ENCODE measurements at regions not wholly inside any gene's neighbourhood (a gene's known extent, or its start where the extent isn't known, plus 50 kb on each side); places are given as distances from the start of the nearest gene placed in this dataset.

- TF ChIP-seq CREM (IDR thresholded peaks at IDR 0.05), result no peak
- TF ChIP-seq CREM (CRISPR knock-in tag; IDR thresholded peaks at IDR 0.05), result no peak
- TF ChIP-seq ZBTB26 (CRISPR knock-in tag; IDR thresholded peaks at IDR 0.05; ENCODE audit: borderline replicate concordance), result no peak
- no peak for TF ChIP-seq EZH2 (conservative IDR thresholded peaks at IDR 0.05; ENCODE audit: low read depth, low read length)
- TF ChIP-seq TCF7L2 (IDR thresholded peaks at IDR 0.05; ENCODE audit: low read depth, low read length), result no peak
- TF ChIP-seq CTCF (CRISPR knock-in tag; IDR thresholded peaks at IDR 0.05), result no peak
- TF ChIP-seq CBX5 (CRISPR knock-in tag; IDR thresholded peaks at IDR 0.05; ENCODE audit: borderline replicate concordance), result no peak
- TF ChIP-seq EHMT2 (IDR thresholded peaks at IDR 0.05; ENCODE audit: borderline replicate concordance, low read depth, low read length), result no peak
- no peak for TF ChIP-seq HOXA7 (CRISPR knock-in tag; IDR thresholded peaks at IDR 0.05)
These were observed 447.5 kb downstream of the INSC start for GRCh38 chr11:15562230-15562629.
